Fibroblast of the aortic adventitia (primary cell): ENCODE measurements at regions not wholly inside any gene's neighbourhood (a gene's known extent, or its start where the extent isn't known, plus 50 kb on each side); places are given as distances from the start of the nearest gene placed in this dataset.

Source experiments
- DNase-seq: peaks from one replicate; pipeline ENCODE4 v3.0.0-alpha.2; 2010; ENCODE audit warnings: low read depth
- H3K4me3 ChIP-seq: 2 replicates; pipeline ENCODE4 v1.5.1; 2011; ENCODE audit warnings: low read depth, mild to moderate bottlenecking, control low read depth, low read length, moderate library complexity
- TF ChIP-seq, protein P1 (sequence below): IDR thresholded peaks from 2 replicates; pipeline ENCODE4 v1.5.1; 2011; ENCODE audit warnings: mild to moderate bottlenecking, low read length, control low read depth, inconsistent platforms; ENCODE audit not compliant: insufficient read depth

GRCh38 chr15:62639432-62639831 lies 403.1 kb upstream of the TPM1 start:
- H3K4me3 ChIP-seq: no peak overlapping the region
- TF ChIP-seq, protein P1, sequence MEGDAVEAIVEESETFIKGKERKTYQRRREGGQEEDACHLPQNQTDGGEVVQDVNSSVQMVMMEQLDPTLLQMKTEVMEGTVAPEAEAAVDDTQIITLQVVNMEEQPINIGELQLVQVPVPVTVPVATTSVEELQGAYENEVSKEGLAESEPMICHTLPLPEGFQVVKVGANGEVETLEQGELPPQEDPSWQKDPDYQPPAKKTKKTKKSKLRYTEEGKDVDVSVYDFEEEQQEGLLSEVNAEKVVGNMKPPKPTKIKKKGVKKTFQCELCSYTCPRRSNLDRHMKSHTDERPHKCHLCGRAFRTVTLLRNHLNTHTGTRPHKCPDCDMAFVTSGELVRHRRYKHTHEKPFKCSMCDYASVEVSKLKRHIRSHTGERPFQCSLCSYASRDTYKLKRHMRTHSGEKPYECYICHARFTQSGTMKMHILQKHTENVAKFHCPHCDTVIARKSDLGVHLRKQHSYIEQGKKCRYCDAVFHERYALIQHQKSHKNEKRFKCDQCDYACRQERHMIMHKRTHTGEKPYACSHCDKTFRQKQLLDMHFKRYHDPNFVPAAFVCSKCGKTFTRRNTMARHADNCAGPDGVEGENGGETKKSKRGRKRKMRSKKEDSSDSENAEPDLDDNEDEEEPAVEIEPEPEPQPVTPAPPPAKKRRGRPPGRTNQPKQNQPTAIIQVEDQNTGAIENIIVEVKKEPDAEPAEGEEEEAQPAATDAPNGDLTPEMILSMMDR: no peak

GRCh38 chr15:62639906-62640605 lies 402.5 kb upstream of the TPM1 start:
- TF ChIP-seq, protein P1: no peak
- no peak for DNase-seq
- H3K4me3 ChIP-seq: no peak overlapping the region

More at GRCh38 chr15:62639432-62639831, 403.1 kb upstream of the TPM1 start:
- DNase-seq: no peak

GRCh38 chr15:62641825-62642224 lies 400.7 kb upstream of the TPM1 start:
- H3K4me3 ChIP-seq: no peak overlapping the region
- TF ChIP-seq, protein P1: no peak

GRCh38 chr15:62643572-62643971 lies 399.0 kb upstream of the TPM1 start:
- TF ChIP-seq, protein P1: no peak

More at GRCh38 chr15:62641825-62642224, 400.7 kb upstream of the TPM1 start:
- DNase-seq: no peak

DNA sequence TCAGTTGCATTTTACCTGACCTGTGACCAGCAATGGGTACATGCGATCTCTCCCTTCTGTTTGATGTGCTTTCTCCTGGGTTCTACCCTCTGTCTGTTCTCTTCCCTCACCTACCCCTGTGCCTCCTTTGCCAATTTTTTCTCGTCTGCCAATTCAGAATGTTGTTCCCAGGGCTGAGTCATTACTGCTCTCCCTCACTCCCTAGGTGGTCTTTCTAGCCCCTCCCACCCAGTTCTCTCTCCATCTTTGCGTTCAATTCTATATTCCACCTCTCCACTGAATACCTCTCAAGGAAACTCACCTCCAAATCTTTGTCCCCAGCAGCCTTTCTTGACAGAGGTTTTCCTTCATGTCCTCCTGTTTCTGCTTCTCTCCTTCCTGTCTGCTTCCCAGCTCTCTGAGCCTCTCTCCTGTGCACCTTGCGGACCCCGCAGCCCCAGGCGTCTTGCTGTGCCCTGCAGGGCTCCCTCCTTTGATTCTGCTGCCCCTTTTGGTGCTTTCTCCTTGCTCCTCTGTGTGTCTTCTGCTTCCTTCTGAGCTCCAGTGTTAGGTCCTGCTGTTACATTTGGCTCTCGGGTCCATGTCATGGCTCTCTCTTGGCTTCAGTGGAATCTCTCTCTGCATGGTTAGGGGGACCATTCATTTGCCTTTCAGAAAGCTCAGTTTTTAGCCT lies 398.2 kb upstream of the TPM1 start:
- H3K4me3 ChIP-seq: no peak overlapping the region
- DNase-seq: no peak
- TF ChIP-seq, protein P1: no peak

More at GRCh38 chr15:62643572-62643971, 399.0 kb upstream of the TPM1 start:
- no peak overlapping the region for H3K4me3 ChIP-seq
- DNase-seq: no peak

GRCh38 chr15:62644889-62645742 lies 397.4 kb upstream of the TPM1 start:
- no peak overlapping the region for H3K4me3 ChIP-seq
- DNase-seq: no peak
- TF ChIP-seq, protein P1: no peak
